HUDEP-2 (cell line): ENCODE measurements at regions not wholly inside any gene's neighbourhood (a gene's known extent, or its start where the extent isn't known, plus 50 kb on each side); places are given as distances from the start of the nearest gene placed in this dataset.
A peak's percentile ranks its signal among the peaks of the same experiment; 100 is the strongest.
"Not testable (repeated sequence)": the region's sequence is repeated elsewhere in the genome, so short reads cannot be mapped to it uniquely, and the experiment has no call there.

Source experiments
- DNase-seq, 76 experiments: peaks; one replicate each; lab custom pipeline; 2025; ENCODE audit not compliant: unreplicated experiment in 76 of 76; lab: John Stamatoyannopoulos, UW

- DNase-seq: no peak
Measured at GRCh38 chr3:102896851-102897621, 462.2 kb downstream of the ZPLD1 start.

GRCh38 chr3:102904629-102905028 is 469.8 kb downstream of the ZPLD1 start:
- DNase-seq: no peak

GRCh38 chr3:102905811-102906210 is 471.0 kb downstream of the ZPLD1 start:
- no peak for DNase-seq

- DNase-seq: no peak
Measured at GRCh38 chr3:102906818-102907217, 472.0 kb downstream of the ZPLD1 start.

GRCh38 chr3:102909904-102910303 is 475.1 kb downstream of the ZPLD1 start:
- DNase-seq: no peak

- no peak for DNase-seq
Measured at GRCh38 chr3:102916532-102916931, 481.7 kb downstream of the ZPLD1 start.

GRCh38 chr3:102926618-102927017 is 491.8 kb downstream of the ZPLD1 start:
- DNase-seq: no peak

- DNase-seq: no peak
Measured at GRCh38 chr3:102933377-102933776, 498.6 kb downstream of the ZPLD1 start.

GRCh38 chr3:102936511-102937045 is 501.8 kb downstream of the ZPLD1 start:
- no peak for DNase-seq

- no peak for DNase-seq
Measured at GRCh38 chr3:102941786-102942185, 507.0 kb downstream of the ZPLD1 start.

GRCh38 chr3:102946445-102946844 is 511.6 kb downstream of the ZPLD1 start:
- not testable (repeated sequence) for DNase-seq

- DNase-seq: no peak
Measured at GRCh38 chr3:102972350-102972749, 537.5 kb downstream of the ZPLD1 start.

GRCh38 chr3:102974333-102974732 is 539.5 kb downstream of the ZPLD1 start:
- no peak for DNase-seq

- no peak for DNase-seq
Measured at GRCh38 chr3:102979191-102979590, 544.4 kb downstream of the ZPLD1 start.

- DNase-seq: peak in 1 of 76 experiments; percentile 1
Measured at GRCh38 chr3:102979682-102980354, 545.0 kb downstream of the ZPLD1 start.

- peak in 1 of 76 experiments; percentile 0 for DNase-seq
Measured at GRCh38 chr3:102980355-102980696, 545.5 kb downstream of the ZPLD1 start.

- DNase-seq: no peak
Measured at GRCh38 chr3:103002425-103003176, 567.8 kb downstream of the ZPLD1 start.

- DNase-seq: no peak
Measured at GRCh38 chr3:103006526-103007183, 571.8 kb downstream of the ZPLD1 start.

- DNase-seq: no peak
Measured at GRCh38 chr3:103009609-103010008, 574.8 kb downstream of the ZPLD1 start.

- DNase-seq: no peak
Measured at GRCh38 chr3:103025880-103026279, 591.1 kb downstream of the ZPLD1 start.

- DNase-seq: no peak
Measured at GRCh38 chr3:103033841-103034240, 599.0 kb downstream of the ZPLD1 start.
